ENCODE measurements at regions not wholly inside any gene's neighbourhood (a gene's known extent, or its start where the extent isn't known, plus 50 kb on each side); places are given as distances from the start of the nearest gene placed in this dataset.

- DNase-seq (ENCODE audit: low read depth), result no peak
- TF ChIP-seq CTCF (IDR thresholded peaks at IDR 0.05; ENCODE audit: low read depth, low read length, missing control alignments), result no peak
- H3K4me3 ChIP-seq (ENCODE audit: low read depth, low read length), result no peak overlapping the region
- in situ Hi-C loops (cut with HindIII; ENCODE audit: low sequenced_read_pairs), result no loop called here
These were observed 61.3 kb upstream of the LPP start for GRCh38 chr3:188092648-188093047.

DNA sequence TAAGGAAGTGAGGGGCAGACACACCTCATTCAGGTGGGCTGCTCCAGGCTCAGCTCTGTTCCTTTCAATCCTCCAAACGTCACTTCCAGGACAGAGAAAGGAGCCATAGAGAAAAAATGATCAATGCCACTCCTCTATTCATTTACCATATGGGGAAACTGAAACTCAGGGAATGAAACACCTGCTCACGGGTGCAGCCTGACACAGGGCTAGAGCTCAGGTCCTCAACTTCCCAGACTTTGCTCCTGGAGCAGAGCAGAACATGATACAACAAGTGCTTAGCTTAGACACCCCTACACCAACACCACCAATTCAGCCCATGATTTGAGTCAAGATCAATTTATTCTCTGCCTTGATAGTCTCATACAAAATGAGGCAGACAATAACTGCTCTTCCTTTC is 58.5 kb upstream of the LPP start:
- TF ChIP-seq CTCF (IDR thresholded peaks at IDR 0.05; ENCODE audit: low read depth, low read length, missing control alignments), result no peak
- H3K4me3 ChIP-seq (ENCODE audit: low read depth, low read length), result no peak overlapping the region
- DNase-seq (ENCODE audit: low read depth), result no peak
- in situ Hi-C loops (cut with HindIII; ENCODE audit: low sequenced_read_pairs), result no loop called here

GRCh38 chr3:188097791-188098190 is 56.2 kb upstream of the LPP start:
- in situ Hi-C loops (cut with HindIII; ENCODE audit: low sequenced_read_pairs), result no loop called here
- no peak for TF ChIP-seq CTCF (IDR thresholded peaks at IDR 0.05; ENCODE audit: low read depth, low read length, missing control alignments)
- no peak for DNase-seq (ENCODE audit: low read depth)
- H3K4me3 ChIP-seq (ENCODE audit: low read depth, low read length), result no peak overlapping the region

GRCh38 chr3:188099907-188100306 is 54.0 kb upstream of the LPP start:
- H3K4me3 ChIP-seq (ENCODE audit: low read depth, low read length), result no peak overlapping the region
- DNase-seq (ENCODE audit: low read depth), result no peak
- in situ Hi-C loops (cut with HindIII; ENCODE audit: low sequenced_read_pairs), result no loop called here
- no peak for TF ChIP-seq CTCF (IDR thresholded peaks at IDR 0.05; ENCODE audit: low read depth, low read length, missing control alignments)

GRCh38 chr3:188102861-188103547 is 51.0 kb upstream of the LPP start:
- TF ChIP-seq CTCF (IDR thresholded peaks at IDR 0.05; ENCODE audit: low read depth, low read length, missing control alignments), result no peak
- in situ Hi-C loops (cut with HindIII; ENCODE audit: low sequenced_read_pairs), result no loop called here

DNA sequence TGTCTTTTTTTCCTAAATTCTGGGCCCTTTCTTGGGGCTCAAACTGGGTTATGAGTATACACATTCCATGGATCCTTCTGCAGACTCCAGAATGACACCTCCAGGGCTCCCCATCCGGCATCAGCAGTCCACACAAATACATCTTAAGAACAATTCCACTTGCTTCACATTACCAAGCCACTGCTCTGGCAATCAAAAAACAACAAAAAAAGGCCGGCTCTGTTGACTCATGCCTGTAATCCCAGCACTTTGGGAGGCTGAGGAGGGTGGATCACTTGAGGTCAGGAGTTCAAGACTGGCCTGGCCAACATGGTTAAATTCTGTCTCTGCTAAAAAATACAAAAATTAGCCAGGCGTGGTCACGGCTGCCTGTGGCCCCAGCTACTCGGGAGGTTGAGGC is 49.9 kb upstream of the LPP start:
- DNase-seq (ENCODE audit: low read depth), result no peak
- no peak overlapping the region for H3K4me3 ChIP-seq (ENCODE audit: low read depth, low read length)
- no peak for TF ChIP-seq CTCF (IDR thresholded peaks at IDR 0.05; ENCODE audit: low read depth, low read length, missing control alignments)
- in situ Hi-C loops (cut with HindIII; ENCODE audit: low sequenced_read_pairs), result no loop called here

More at GRCh38 chr3:188102861-188103547, 51.0 kb upstream of the LPP start:
- no peak for DNase-seq (ENCODE audit: low read depth)
- no peak overlapping the region for H3K4me3 ChIP-seq (ENCODE audit: low read depth, low read length)

Measured in astrocyte of the cerebellum (primary cell).